ENCODE measurements at regions not wholly inside any gene's neighbourhood (a gene's known extent, or its start where the extent isn't known, plus 50 kb on each side); places are given as distances from the start of the nearest gene placed in this dataset.
"Not testable (repeated sequence)": the region's sequence is repeated elsewhere in the genome, so short reads cannot be mapped to it uniquely, and the experiment has no call there.

GRCh38 chr21:6483645-6484044, 4037.7 kb upstream of the TPTE start:
- DNase-seq (ENCODE audit: low spot score): not testable (repeated sequence)

- DNase-seq (ENCODE audit: low spot score): not testable (repeated sequence)
These were observed 4034.6 kb upstream of the TPTE start for GRCh38 chr21:6486821-6487220.

GRCh38 chr21:6492691-6493090, 4028.7 kb upstream of the TPTE start:
- not testable (repeated sequence) for DNase-seq (ENCODE audit: low spot score)

GRCh38 chr21:6493957-6494356, 4027.4 kb upstream of the TPTE start:
- not testable (repeated sequence) for DNase-seq (ENCODE audit: low spot score)

- not testable (repeated sequence) for DNase-seq (ENCODE audit: low spot score)
These were observed 4025.0 kb upstream of the TPTE start for GRCh38 chr21:6496356-6496755.

- not testable (repeated sequence) for DNase-seq (ENCODE audit: low spot score)
These were observed 4022.7 kb upstream of the TPTE start for GRCh38 chr21:6498716-6499115.

GRCh38 chr21:6499128-6499826, 4022.1 kb upstream of the TPTE start:
- DNase-seq (ENCODE audit: low spot score): not testable (repeated sequence)

GRCh38 chr21:6499866-6500265, 4021.5 kb upstream of the TPTE start:
- not testable (repeated sequence) for DNase-seq (ENCODE audit: low spot score)

GRCh38 chr21:6500681-6501080, 4020.7 kb upstream of the TPTE start:
- DNase-seq (ENCODE audit: low spot score): not testable (repeated sequence)

- not testable (repeated sequence) for DNase-seq (ENCODE audit: low spot score)
These were observed 4015.1 kb upstream of the TPTE start for GRCh38 chr21:6506167-6506894.

- DNase-seq (ENCODE audit: low spot score): not testable (repeated sequence)
These were observed 4013.8 kb upstream of the TPTE start for GRCh38 chr21:6507632-6508031.

GRCh38 chr21:6521777-6522176, 3999.6 kb upstream of the TPTE start:
- not testable (repeated sequence) for DNase-seq (ENCODE audit: low spot score)

GRCh38 chr21:6526213-6526612, 3995.2 kb upstream of the TPTE start:
- not testable (repeated sequence) for DNase-seq (ENCODE audit: low spot score)

- not testable (repeated sequence) for DNase-seq (ENCODE audit: low spot score)
These were observed 3990.7 kb upstream of the TPTE start for GRCh38 chr21:6530655-6531054.

- not testable (repeated sequence) for DNase-seq (ENCODE audit: low spot score)
These were observed 3988.1 kb upstream of the TPTE start for GRCh38 chr21:6533261-6533660.

GRCh38 chr21:6538320-6538719, 3983.1 kb upstream of the TPTE start:
- DNase-seq (ENCODE audit: low spot score): not testable (repeated sequence)

GRCh38 chr21:6539688-6540087, 3981.7 kb upstream of the TPTE start:
- not testable (repeated sequence) for DNase-seq (ENCODE audit: low spot score)

- DNase-seq (ENCODE audit: low spot score): not testable (repeated sequence)
These were observed 3980.3 kb upstream of the TPTE start for GRCh38 chr21:6541036-6541435.

GRCh38 chr21:6545288-6545687, 3976.1 kb upstream of the TPTE start:
- not testable (repeated sequence) for DNase-seq (ENCODE audit: low spot score)

- not testable (repeated sequence) for DNase-seq (ENCODE audit: low spot score)
These were observed 3970.3 kb upstream of the TPTE start for GRCh38 chr21:6551045-6551444.

GRCh38 chr21:6553505-6554376, 3967.6 kb upstream of the TPTE start:
- DNase-seq (ENCODE audit: low spot score): not testable (repeated sequence)

GRCh38 chr21:6554377-6554864, 3967.0 kb upstream of the TPTE start:
- DNase-seq (ENCODE audit: low spot score): not testable (repeated sequence)

All from H4 (cell line).